Sigmoid colon (tissue), 6 donors: ENCODE measurements at regions not wholly inside any gene's neighbourhood (a gene's known extent, or its start where the extent isn't known, plus 50 kb on each side); places are given as distances from the start of the nearest gene placed in this dataset.

Experiments used
- DNase-seq: peaks from one replicate; pipeline ENCODE4 v3.0.0-alpha.2; 2019
- H3K27ac ChIP-seq, 4 donors: fragments of 200-600 bp; sonication (generic); one replicate each; pipeline ENCODE4 v1.5.1; 2016 to 2019; ENCODE audit warnings: mild to moderate bottlenecking in 1 of 4
- H3K27me3 ChIP-seq, 3 donors: fragments of 200-600 bp; sonication (generic); one replicate each; pipeline ENCODE4 v1.5.1; 2019; ENCODE audit warnings: mild to moderate bottlenecking in 1 of 3
- H3K36me3 ChIP-seq, 4 donors: fragments of 200-600 bp; sonication (generic); one replicate each; pipeline ENCODE4 v1.5.1; 2016 to 2019
- H3K4me1 ChIP-seq, 4 donors: fragments of 200-600 bp; sonication (generic); one replicate each; pipeline ENCODE4 v1.5.1; 2017 to 2019
- H3K4me3 ChIP-seq, 4 donors: fragments of 200-600 bp; sonication (generic); one replicate each; pipeline ENCODE4 v1.5.1; 2017 to 2019; ENCODE audit warnings: mild to moderate bottlenecking in 2 of 4, moderate library complexity in 1 of 4
- H3K9me3 ChIP-seq, 4 donors: fragments of 200-600 bp in 3 of 4; sonication (generic) in 3 of 4; one replicate each; pipeline versions ENCODE4 v1.5.1 to v1.6.1; 2013 to 2019
- EP300 ChIP-seq, 4 donors: sonication (generic); formaldehyde crosslinking; IDR thresholded peaks; one replicate each; pipeline ENCODE4 v1.6.1; 2017; ENCODE audit warnings: antibody characterized with exemption in 4 of 4
- POLR2A ChIP-seq, 2 donors: fragments of 450-650 bp; IDR thresholded peaks; one replicate each; pipeline ENCODE4 v1.6.1; 2016; ENCODE audit warnings: antibody characterized with exemption in 2 of 2, mild to moderate bottlenecking in 2 of 2, moderate library complexity in 2 of 2
- POLR2AphosphoS5 ChIP-seq, 4 donors: sonication (generic); formaldehyde crosslinking; IDR thresholded peaks; one replicate each; pipeline ENCODE4 v1.6.1; 2017; ENCODE audit warnings: antibody characterized with exemption in 4 of 4
- WGBS, 2 donors: extraction: QIAGEN DNeasy Blood & Tissue Kit; methylation state at CpG; one replicate each; pipeline ENCODE4 v1.1.7; 2013; 5-methylcytosine and 5-hydroxymethylcytosine counted together
- intact Hi-C: fragments of 100-400 bp; cut with DNase I; formaldehyde crosslinking; loops from one replicate; pipeline ENCODE4 v1.15.1; 2023
- TF ChIP-seq, protein P1 (sequence below), 4 experiments: fragments of 450-650 bp in 3 of 4; fragments of 200-600 bp in 1 of 4; IDR thresholded peaks; one replicate each; pipeline ENCODE4 v1.5.1; 2016 to 2019; ENCODE audit warnings: antibody characterized with exemption in 4 of 4, mild to moderate bottlenecking in 3 of 4, moderate library complexity in 2 of 4
- donor health status: healthy with polysubstance abuse.
- donor health status: healthy.

DNA sequence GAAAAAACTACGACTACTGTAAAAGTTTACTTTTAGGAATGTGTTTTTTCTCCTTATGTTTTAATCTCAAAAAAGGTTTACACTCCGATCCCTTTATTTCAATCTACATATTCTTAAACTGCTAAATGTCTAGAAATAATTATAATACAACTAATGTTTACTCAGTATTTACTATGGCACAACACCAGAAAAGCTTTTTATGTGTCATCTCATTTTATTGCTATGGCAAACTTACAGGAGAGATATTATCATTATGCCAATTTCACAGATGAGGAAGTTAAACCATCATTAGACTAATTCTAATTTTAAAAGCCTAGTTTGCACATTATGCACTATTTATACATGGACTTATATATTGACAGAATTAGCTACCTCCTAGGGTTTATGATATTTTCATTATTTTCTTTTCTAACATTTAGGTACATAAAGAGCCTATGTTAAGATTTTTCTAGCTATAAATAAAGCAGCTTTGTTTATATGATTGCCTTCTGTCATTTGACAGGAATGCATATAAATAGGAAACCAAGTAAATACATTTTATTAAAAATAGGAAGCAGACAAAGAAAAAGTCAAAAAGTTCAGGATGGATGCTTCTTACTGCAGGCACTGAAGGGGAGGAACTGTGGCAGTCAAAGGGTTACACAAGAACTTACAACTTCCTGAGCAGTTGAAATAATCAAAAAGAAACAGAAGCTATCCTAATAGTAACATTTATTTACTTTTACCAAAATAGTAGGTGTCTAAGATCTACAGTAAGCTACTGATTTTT lies 442.4 kb downstream of the LTN1 start:
- 77 to 84% methylated on average over 2 of the region's 2 CpGs for WGBS, 2 donors
- intact Hi-C loops: no loop called here

DNA sequence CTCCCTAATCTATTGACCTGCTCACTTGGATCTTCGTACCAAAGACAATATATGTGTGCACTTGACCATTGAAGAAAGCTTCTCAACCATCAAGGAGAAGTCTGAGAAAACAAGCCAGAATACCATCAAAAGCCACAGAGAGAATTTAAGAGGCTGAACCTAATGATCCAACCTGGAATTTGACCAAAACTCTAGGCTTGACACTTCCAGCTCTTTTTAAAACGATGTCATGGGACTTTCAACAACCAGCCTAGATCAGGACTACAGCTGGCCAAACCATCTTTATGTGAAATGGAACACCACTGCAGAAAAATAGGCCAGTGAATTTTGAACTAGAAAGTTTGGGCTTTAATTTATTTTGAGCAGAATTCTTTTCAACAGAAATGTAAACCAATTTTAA lies 444.4 kb downstream of the LTN1 start:
- Histone ChIP-seq H3K36me3 (no peaks in the 10 kb centered on the region), H3K9me3 (no peaks in the 10 kb centered on the region), H3K4me1 (no peaks in the 10 kb centered on the region), H3K4me3 (no peak overlapping the region), H3K27me3 (no peaks in the 10 kb centered on the region), H3K27ac (no peak overlapping the region)
- TF ChIP-seq POLR2A (IDR thresholded peaks at IDR 0.05) (no peak), EP300 (IDR thresholded peaks at IDR 0.05) (no peak), POLR2AphosphoS5 (IDR thresholded peaks at IDR 0.05) (no peak)
- TF ChIP-seq, protein P1, sequence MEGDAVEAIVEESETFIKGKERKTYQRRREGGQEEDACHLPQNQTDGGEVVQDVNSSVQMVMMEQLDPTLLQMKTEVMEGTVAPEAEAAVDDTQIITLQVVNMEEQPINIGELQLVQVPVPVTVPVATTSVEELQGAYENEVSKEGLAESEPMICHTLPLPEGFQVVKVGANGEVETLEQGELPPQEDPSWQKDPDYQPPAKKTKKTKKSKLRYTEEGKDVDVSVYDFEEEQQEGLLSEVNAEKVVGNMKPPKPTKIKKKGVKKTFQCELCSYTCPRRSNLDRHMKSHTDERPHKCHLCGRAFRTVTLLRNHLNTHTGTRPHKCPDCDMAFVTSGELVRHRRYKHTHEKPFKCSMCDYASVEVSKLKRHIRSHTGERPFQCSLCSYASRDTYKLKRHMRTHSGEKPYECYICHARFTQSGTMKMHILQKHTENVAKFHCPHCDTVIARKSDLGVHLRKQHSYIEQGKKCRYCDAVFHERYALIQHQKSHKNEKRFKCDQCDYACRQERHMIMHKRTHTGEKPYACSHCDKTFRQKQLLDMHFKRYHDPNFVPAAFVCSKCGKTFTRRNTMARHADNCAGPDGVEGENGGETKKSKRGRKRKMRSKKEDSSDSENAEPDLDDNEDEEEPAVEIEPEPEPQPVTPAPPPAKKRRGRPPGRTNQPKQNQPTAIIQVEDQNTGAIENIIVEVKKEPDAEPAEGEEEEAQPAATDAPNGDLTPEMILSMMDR (IDR thresholded peaks at IDR 0.05): no peak
- DNase-seq: no peak
- intact Hi-C loops: no loop called here
- 69 to 75% methylated on average over 2 of the region's 2 CpGs for WGBS, 2 donors

More for the DNA sequence above, 442.4 kb downstream of the LTN1 start:
- no peak overlapping the region for H3K4me3 ChIP-seq
- no peak overlapping the region for H3K27ac ChIP-seq
- no peak for TF ChIP-seq POLR2A (IDR thresholded peaks at IDR 0.05)
- TF ChIP-seq EP300 (IDR thresholded peaks at IDR 0.05): no peak
- TF ChIP-seq, protein P1 (IDR thresholded peaks at IDR 0.05): no peak
- TF ChIP-seq POLR2AphosphoS5 (IDR thresholded peaks at IDR 0.05): no peak
- no peaks in the 10 kb centered on the region for H3K36me3 ChIP-seq
- H3K9me3 ChIP-seq: no peaks in the 10 kb centered on the region
- no peaks in the 10 kb centered on the region for H3K27me3 ChIP-seq
- no peak for DNase-seq
- no peaks in the 10 kb centered on the region for H3K4me1 ChIP-seq

DNA sequence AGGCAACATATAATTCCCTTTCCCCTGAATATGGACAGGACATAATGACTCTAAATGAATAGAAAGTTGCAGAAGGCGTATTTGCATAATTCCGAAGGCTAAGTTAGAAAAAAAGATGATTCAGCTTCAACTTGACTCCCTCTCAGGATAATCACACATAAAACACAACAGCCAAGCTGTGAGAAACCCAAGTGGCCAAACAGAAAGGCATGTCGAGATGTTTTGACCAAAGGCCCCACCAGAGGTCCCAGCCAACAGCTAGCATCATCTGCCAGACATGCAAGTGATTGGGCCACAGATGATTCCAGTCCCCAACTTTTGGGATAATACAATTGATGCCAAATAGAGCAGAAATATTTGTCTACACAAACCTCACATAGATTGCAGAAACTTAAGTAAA lies 444.9 kb downstream of the LTN1 start:
- no peak for TF ChIP-seq POLR2AphosphoS5 (IDR thresholded peaks at IDR 0.05)
- TF ChIP-seq POLR2A (IDR thresholded peaks at IDR 0.05): no peak
- TF ChIP-seq, protein P1 (IDR thresholded peaks at IDR 0.05): no peak
- TF ChIP-seq EP300 (IDR thresholded peaks at IDR 0.05): no peak
- H3K27ac ChIP-seq: no peak overlapping the region
- no peak overlapping the region for H3K4me3 ChIP-seq
- WGBS, 2 donors: 56 to 58% methylated on average over 3 of the region's 3 CpGs
- DNase-seq: no peak
- H3K36me3 ChIP-seq: no peaks in the 10 kb centered on the region
- H3K9me3 ChIP-seq: no peaks in the 10 kb centered on the region
- intact Hi-C loops: no loop called here
- H3K27me3 ChIP-seq: no peaks in the 10 kb centered on the region
- no peaks in the 10 kb centered on the region for H3K4me1 ChIP-seq

DNA sequence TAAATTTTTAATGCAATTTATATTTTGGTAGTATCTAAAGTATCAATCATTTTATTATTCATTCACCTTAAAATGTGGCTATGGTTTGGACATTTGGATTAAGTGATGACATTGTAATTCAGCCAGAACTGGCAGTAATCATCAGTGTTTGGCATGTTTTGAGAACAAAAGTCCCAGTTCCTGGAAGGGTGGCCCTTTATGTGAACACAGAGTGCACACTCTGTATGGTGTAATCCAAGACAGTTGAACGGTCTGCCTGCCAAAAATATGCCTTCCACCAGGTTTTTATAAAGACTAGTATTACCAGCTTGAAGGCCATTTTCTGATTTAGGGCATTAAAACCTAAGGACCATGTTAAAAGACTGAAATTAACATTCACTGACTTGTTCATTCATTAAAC lies 448.7 kb downstream of the LTN1 start:
- no peak for DNase-seq
- Histone ChIP-seq H3K9me3 (no peaks in the 10 kb centered on the region), H3K4me3 (no peak overlapping the region), H3K4me1 (no peaks in the 10 kb centered on the region), H3K27ac (no peak overlapping the region), H3K36me3 (no peaks in the 10 kb centered on the region), H3K27me3 (no peaks in the 10 kb centered on the region)
- WGBS, 2 donors: 55 to 66% methylated on average over 1 of the region's 1 CpG
- intact Hi-C loops: no loop called here
- TF ChIP-seq, protein P1 (IDR thresholded peaks at IDR 0.05): no peak
- TF ChIP-seq EP300 (IDR thresholded peaks at IDR 0.05): no peak
- no peak for TF ChIP-seq POLR2A (IDR thresholded peaks at IDR 0.05)
